Fibroblast of peridontal ligament (primary cell): ENCODE measurements at regions not wholly inside any gene's neighbourhood (a gene's known extent, or its start where the extent isn't known, plus 50 kb on each side); places are given as distances from the start of the nearest gene placed in this dataset.
"Not testable (repeated sequence)": the region's sequence is repeated elsewhere in the genome, so short reads cannot be mapped to it uniquely, and the experiment has no call there.

Experiments used
- DNase-seq: peaks from one replicate; pipeline ENCODE4 v3.0.0-alpha.2; 2010; ENCODE audit errors: extremely low read depth

DNA sequence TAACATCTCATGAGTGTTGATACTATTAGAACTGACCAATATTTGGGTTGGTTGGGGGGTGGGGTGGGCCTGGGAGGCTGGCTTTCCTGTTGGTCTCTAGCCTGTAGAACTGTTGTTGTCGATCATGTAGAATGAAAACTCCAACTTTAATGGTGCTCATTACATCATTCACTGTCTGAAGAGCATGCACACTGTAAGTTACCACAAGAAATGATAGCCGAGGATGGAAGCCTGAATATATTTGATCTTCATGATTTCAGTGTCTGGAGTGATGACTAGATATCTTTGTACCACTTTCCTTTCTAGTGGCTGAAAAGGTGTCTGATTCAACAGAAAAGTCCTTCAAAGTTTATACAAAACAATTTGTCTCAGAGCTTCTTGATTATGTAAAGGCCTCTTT lies 123.6 kb downstream of the XCL2 start:
- DNase-seq, result no peak

DNA sequence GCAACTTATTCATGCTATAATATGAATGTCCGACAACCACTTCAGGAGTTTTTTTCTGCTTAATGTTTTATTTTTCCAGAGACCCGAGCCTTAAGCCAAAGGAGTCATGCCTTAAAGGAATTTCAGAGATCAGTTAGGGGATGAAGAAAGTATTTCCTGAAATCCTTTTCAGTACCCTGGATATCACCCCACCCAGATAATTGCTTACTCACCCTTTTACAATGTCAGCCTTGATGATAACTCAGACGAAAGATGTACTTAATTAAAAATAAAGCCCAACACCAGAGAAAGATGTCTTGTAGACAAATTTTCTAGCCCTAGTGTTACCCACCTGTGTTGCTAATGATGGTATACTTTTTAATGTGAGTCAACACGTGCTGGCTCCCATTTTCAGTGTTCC lies 124.1 kb downstream of the XCL2 start:
- DNase-seq, result no peak

DNA sequence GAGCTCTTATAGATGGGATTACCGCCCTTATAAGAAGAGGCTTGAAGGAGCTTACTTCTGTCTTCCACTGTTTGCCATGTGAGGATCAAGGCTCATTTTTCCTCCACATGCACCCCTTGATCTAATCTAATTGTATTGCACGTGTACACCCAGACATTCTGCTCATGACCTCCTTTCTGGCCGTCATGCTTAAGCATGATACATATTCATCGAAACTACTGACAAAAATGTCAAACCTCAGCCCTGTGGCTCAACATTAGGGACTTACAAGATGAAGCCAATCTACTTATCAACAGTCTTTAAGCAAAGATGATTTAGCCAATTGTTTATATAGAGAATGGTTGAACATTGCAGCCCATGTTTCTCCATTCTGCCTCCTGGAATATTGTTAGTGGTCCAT lies 127.6 kb downstream of the XCL2 start:
- no peak for DNase-seq

DNA sequence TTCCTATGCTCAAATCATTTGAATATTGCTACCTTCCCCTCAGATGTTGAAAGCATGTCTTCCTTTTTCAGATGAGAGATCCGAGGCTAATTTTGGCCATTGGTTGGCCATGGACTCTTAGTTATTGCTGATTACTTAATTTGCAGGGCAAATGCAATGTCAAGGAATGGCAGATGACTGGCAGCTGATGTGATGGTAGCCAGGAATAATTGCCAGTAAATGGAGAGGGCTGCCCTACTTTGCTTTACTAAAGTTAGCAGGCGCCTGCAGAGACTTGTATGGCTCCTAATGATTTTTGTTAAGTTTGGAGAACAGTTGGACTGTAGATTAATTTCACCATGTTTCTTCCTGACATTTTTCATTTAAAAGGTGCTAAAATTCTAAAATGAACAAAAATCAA lies 128.9 kb downstream of the XCL2 start:
- DNase-seq, result no peak

DNA sequence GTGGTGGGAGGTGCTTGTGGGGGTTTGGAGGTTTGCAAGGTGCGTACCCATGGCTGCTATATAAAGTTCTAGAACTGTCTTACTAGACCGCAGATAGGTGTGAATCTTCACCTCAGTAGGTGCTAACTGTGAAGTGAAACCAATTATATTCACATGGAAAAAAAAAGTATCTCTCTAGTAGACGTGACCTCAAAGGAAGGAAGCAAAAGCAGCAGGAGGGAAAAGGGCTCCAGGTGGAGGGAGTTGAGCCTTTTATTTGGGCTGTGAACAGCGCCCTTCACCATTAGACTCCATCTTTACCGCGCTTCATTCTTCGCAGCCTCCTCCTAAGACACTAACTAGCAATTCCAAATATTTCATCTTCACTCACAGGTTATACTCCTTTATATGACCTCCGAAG lies 129.8 kb downstream of the TBX19 start:
- DNase-seq, result no peak

DNA sequence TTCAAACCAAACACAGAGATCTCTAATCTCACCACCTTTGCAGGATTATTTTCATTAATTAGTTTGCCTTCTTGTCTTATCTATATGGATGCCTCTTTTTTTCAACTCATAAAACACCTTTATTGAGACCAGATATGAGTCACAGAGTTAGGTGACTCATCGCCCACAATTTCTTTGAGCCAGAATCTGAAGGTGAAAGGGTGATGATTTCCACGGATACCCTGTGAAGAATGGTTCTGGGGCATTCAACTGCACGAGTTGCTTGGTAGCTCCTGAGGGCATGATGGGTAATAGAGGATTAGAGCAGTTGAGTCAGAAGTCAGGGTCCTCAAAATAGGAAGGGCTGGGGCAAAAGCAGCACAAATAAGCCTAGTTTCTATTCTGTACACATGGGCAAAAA lies 128.2 kb downstream of the TBX19 start:
- DNase-seq, result no peak

DNA sequence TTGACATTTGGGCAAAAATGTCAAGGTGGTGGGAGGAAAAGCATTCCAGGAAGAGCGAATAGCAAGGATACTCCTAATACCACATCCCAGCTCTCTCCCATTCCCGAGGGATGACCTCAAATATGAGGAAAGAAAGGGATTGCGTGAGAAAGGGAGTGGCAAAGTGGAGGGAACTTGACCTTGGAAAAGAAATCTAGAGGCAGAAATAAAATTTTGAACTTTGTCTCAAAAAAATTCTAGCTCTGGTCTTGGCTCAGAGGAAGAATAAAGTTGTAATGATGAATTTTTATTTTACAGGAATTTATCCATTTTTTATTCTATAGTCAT lies 127.8 kb downstream of the TBX19 start:
- no peak for DNase-seq

DNA sequence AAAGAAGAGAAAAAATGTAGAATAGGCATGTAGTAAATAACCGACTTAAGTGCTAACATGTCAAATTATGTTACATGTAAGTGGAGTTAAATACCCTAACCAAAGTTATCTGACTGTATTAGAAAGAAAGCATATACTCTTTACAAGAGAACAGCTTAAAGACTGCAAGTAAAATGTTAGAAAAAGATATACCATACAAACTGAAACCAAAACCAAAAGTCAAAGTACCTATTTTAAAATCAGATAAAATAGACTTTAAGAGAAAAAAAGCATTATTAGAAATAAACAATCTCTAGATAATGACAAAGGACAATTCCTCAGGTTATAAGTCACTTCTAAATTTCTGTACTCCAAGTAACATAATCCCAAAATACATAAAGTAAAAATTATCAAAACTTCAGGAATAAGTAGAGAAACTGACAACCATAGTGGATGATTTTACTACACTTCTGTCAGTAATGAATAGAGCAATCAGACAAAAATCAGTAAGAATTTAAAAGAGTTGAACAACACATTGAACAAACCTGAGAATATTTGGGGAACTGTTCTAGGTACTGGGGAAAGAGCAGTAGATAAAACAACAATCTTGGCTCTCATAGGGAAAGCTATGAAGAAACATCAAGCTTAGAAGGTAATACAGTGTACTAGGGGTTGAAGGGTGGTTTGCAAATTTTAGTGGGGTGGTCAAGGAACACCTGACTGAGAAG lies 127.3 kb downstream of the TBX19 start:
- DNase-seq, result no peak

DNA sequence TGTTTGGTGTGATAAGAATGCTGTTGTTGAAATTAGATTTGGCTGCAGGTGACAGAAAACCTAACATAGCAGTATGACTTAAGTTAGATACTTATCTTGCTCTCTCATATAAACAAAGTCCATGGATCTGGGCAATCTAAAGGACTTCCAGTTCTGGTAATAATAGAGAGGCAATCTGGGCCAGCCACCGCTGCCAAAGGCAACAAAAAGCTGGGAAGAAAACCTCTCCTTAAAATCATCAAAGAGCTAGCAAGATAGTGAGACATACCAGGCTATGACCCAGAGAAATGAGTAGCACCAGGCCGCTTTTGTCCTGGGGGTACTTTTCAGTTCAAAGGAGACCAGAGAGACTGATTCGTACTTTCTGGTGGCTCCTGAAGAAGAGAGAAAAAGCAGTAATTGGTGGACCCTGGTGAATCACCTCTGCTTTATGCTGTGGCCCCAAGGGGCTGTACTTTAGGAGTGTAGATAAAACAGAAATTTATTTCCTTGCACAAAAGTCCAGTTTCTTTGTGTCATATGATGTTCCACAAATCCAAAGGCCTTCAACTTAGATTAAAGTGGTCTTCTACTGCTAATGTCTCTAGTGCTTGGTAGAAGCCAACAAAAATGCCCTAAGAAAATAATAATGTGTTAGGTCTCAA lies 125.4 kb downstream of the TBX19 start:
- DNase-seq, result no peak

DNA sequence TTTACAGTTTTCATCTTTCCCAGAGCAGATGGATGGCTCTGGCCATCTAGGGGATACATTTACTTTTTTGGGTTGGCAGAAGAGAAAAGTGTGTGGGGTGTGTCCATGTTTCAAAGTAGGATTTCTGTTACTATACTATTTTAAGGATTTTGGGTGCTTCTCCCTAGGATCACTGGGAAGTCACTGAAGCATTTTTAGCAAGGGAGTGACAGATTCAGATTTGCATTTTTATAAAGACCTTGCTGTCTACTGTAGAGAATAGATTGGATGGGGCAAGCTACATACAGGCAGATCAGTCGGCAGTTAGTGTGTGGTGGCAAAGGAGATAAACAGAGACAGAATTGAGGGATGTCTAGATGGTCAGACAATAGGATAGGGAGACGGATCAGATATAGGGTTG lies 122.5 kb downstream of the TBX19 start:
- no peak for DNase-seq

DNA sequence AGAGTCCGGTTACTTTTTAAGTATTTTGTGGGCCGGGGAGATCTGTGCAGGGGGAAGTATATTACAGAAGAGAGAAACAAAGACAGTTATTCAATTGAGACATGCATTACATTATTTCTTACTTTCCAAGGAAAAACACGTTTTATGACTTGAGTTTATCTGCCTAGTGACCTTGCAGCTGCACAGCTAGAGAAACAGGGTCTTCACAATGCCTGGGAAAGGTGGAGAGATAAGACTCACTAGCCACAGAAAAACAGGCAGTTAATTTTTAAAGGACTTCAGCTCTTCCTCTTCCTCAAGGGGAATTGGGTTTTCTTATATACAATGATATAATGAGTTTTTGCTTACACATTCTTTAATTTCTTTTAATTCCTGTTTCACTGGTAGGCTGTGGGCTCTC lies 121.8 kb downstream of the TBX19 start:
- DNase-seq, result not testable (repeated sequence)

DNA sequence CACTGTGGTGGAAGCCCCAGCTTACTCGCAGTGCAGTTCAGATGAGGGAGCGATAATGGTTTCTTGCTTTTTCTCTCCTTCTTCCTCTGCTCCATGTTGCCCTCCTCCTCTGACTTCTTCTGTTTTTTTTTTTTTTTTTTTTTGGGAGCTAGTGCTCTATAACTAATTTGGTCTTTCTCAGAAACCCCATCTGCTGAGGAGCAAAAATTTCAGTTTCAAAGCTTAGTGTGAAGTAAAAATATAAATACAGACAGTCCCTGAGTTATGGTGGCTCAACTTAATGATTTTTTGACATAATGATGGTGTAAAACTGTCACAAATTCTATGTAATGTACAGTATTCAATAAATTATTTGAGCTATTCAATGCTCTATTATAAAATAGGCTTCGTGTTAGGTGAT lies 120.7 kb downstream of the TBX19 start:
- DNase-seq, result no peak

DNA sequence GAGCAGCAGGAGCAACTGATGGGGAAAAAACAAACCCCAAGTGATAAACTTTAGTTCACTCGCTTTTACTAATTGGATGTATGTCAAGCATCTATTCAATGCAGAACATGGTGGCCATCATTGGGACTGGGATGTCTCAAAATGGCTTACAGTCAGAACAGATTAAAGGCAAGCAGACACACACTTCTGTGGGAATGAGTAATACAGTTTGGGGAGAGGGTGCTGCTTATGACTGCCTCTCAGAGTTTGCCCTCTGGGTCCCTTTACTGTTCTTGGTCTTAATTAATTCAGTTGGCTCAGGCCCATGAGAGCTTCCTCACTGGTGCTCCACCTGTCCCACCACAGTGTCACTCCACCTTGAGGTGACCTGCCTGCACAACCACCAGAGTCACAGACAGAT lies 119.5 kb downstream of the TBX19 start:
- no peak for DNase-seq

DNA sequence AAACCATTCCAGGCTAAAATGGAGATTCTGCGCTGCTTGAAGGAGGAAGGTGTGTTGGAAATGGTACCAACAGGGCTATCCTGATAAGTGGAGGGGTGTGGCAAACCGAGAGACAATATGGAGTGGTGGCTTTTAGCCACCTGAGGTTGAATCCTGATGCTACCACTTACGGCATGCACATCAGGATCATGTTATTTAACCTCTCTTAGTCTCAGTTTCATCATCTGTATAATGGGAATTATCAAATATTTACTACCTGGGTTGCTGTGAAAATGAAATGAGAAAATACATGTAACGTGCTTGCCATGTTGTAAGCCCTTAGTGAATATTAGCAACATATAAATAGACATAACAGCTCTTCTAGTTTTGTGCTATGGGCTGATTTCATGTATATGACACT lies 117.1 kb downstream of the TBX19 start:
- DNase-seq, result no peak

DNA sequence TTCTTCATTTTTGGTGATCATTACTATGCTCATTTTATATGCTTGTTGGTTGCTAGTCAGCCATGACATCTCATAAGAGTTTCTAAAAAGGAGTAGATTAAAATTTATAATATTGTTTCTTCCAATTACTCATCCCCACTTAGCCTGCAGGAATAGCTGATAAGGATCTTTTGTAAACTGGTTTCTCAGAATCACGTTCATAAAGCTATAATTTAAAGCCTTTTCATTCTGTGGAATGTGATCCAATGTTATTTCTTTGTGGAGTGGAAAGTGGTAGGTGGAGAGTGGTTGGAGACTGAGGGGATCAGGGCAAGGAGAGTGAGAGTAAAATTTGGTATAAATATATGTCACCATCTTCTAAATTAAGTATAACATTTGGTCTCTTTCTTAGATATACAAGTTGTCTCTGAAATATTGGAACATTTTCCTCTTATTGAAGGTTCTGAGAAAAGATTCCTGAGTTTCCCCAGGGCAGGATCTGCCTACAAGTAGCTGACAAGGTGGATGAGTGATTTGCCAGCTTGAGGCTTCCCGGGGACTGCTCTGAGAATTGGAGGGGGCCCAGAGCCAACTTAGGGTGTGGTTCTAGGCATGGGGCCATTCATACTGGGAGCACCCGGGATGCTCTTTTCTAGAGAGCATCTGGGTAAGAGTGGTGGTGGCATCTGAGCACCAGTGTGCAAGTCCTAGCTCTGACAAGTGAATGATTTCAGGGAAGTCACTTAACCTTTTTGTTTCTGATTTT lies 116.4 kb downstream of the TBX19 start:
- no peak for DNase-seq

DNA sequence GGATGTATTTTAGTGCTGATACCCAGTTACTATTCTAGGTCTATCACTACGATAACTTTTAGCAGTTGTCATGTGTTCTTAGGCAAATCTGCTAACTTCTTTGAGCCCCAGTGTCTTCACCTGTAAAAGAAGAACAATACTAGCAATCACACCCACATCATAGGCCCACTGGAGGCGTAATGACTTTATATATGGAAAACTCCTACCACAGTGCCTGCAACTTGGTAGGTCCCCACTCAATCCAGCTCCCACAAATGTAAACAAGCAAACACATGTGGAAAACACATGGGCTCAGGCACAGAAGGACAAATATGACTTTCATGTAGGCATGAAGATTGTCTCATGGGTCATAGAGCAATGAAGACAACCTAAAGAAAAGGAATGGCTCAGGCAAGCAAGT lies 115.8 kb downstream of the TBX19 start:
- DNase-seq, result no peak

DNA sequence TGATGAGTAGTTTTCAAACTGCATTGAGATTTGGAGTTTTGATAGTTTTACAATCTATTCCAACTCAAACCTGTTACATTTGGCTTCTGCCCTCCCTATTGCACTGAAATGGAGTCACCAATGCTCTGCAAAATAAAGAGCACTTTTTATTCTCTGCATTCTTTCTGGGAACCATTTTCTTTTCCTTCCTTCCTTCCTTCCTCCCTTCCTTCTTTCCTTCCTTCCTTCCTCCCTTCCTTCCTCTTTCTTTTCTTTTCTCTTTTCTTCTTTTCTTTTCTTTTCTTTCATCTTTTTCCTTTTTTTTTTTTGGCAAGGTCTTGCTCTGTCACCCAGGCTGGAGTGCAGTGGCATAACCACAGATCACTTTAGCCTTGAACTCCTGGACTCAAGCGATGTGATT lies 114.2 kb downstream of the TBX19 start:
- DNase-seq, result no peak

DNA sequence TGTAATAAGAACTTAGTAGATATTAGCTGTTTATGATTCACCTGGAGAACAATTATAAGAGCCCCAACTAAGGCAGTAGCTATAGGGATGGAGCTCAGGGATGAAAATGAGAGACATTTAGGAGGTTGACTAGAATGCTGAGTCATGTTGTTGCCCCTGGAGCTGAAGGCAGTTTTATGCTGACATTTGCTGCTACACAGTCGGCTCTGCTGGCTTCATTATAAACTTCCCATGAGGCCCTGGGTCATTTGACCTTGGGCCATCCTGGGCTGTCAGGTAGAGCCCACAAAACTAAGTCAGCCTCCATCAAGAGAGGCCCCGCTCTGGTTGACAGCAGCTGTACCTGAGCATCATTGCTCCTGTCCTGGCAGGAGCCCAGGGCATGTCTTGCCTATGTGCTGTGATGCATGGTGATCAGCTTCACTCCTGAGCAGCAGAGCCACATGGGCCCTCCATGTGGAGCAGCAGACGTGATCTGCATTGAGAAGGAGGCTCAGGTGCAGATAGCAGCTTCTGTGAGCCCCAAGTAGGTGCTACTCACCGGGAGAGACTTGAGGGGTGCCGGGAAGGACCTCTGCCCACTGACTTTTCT lies 112.4 kb downstream of the TBX19 start:
- DNase-seq, result no peak

DNA sequence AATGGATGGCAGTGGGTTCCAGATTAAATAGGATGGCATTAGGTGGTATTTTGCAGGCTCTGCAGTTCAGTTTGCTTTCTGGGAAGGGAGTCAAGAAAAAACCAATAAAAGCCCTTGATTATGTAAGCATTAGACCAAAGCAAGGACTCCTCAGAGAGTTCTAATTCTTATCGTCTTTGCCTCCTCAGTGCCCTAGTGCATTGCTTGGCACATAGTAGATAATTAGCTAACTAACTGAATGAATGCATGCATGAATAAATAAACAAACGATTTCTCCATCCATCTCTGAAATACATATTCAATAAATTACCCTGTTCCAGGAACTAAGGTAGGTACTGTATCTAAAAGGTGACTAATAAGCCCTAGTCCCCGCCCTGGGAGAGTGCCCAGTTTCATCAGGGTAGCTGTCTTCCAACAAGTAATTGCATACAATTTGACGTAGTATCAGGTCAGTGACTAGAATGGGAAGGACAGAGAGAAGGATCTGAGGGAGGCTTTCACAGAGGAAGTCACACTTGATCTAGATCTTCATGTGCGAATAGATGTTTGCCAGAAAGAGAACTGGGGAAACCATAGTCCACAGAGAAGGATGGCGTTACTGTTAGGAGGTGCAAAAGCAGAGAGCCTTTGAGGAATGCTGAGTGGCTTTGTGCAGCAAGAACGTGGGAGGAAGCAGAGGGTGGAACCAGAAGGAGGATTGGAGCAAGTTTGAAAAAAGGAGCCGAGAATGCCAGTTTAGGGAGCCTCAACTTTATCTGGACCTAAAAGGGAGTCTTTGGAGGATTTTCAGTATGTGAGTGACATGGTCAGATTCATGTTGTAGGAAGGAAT lies 111.4 kb downstream of the TBX19 start:
- DNase-seq, result no peak

DNA sequence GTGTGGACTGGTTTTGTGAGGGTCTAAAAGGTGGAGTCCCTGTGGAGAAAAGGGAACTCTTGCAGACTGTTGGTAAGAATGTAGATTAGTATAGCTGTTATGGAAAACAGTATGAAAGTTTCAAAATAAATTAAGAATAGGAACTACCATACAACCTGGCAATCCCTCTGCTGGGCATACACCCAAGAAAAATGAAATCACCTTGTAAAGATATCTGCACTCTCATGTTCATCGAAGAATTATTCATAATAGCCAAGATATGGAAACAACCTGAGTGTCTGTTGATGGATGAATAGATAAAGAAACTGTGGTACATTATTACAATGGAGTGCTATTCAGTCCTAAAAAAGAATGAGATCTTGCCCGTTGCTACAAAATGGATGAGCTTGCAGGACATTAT lies 109.6 kb downstream of the TBX19 start:
- DNase-seq, result no peak

DNA sequence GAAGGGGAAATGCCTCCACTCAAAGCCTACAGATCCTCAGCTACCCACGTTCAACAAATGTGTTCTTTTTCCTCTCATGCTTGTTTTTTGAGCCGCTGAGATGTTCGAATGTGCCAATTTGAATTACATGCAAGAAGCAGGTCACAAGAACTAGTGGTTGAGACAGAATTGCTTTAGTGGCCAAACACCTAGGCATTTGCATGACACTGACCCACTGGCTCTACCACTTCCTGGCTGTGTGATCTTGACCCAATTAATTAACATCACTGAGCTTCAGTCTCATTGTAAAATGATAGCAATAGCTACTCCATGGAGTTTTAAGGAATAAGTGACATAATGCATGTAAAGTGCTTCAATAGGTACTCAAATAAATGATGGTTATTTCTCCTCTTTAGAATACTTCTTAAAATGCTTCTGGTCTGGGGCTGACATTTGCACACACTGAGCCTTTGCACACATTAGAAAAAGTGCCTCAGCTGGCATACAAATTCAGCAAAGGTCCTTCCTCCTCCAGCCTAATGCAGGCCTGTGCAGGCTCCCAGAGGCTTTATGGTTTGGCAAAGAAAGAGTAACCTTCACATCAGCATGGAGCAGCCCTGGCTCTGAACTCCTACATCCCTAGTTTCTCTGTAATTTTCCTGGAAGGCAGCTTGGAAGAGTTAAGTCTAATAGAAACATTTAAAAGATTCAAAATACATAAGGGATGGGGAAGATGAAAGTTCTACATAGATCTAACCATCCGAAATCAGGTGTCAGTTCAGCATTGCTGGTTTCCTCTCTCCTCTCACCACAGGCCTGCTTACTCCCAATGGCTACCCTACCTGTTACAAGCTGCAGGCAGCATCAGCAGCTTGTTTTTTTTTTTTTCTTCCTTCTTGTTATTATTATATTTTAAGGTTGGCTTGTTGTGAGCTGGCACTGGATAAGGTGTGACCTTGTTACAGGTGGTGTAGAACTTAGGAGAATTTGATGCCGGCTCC lies 107.4 kb downstream of the TBX19 start:
- DNase-seq, result no peak
